GM12873 (cell line): ENCODE measurements at regions not wholly inside any gene's neighbourhood (a gene's known extent, or its start where the extent isn't known, plus 50 kb on each side); places are given as distances from the start of the nearest gene placed in this dataset.

Source experiments
- CTCF ChIP-seq: IDR thresholded peaks from 2 replicates; pipeline ENCODE4 v1.5.1; 2012; ENCODE audit warnings: low read depth, mild to moderate bottlenecking, moderate library complexity, low read length, control low read depth; ENCODE audit not compliant: insufficient read depth; ENCODE audit errors: missing control alignments

GRCh38 chrX:117487421-117487820 lies 629.2 kb downstream of the KLHL13 start:
- no peak for TF ChIP-seq CTCF

- TF ChIP-seq CTCF = no peak
Observed at GRCh38 chrX:117483950-117484349, 632.7 kb downstream of the KLHL13 start.

GRCh38 chrX:117458243-117458968 lies 658.2 kb downstream of the KLHL13 start:
- TF ChIP-seq CTCF = no peak

- TF ChIP-seq CTCF = no peak
Observed at GRCh38 chrX:117455787-117456186, 660.8 kb downstream of the KLHL13 start.

- no peak for TF ChIP-seq CTCF
Observed at GRCh38 chrX:117429501-117429900, 687.1 kb downstream of the KLHL13 start.

GRCh38 chrX:117407449-117408150 lies 709.0 kb downstream of the KLHL13 start:
- TF ChIP-seq CTCF = no peak

GRCh38 chrX:117400839-117401238 lies 715.8 kb downstream of the KLHL13 start:
- no peak for TF ChIP-seq CTCF
